Endodermal cell (in vitro differentiated cells): ENCODE measurements at regions not wholly inside any gene's neighbourhood (a gene's known extent, or its start where the extent isn't known, plus 50 kb on each side); places are given as distances from the start of the nearest gene placed in this dataset.
"Not testable (repeated sequence)": the region's sequence is repeated elsewhere in the genome, so short reads cannot be mapped to it uniquely, and the experiment has no call there.

Experiments used
- DNase-seq: peaks from one replicate; pipeline ENCODE4 v3.0.0-alpha.2; 2017
- H3K27ac ChIP-seq: 2 replicates; pipeline ENCODE4 v1.5.1; 2013; ENCODE audit warnings: mild to moderate bottlenecking, low read depth, low read length, moderate library complexity
- H3K27me3 ChIP-seq: 2 replicates; pipeline ENCODE4 v1.6.1; 2013; ENCODE audit warnings: mild to moderate bottlenecking, low read length, moderate library complexity; ENCODE audit not compliant: insufficient read depth, control insufficient read depth, poor library complexity, severe bottlenecking
- H3K36me3 ChIP-seq: 2 replicates; pipeline ENCODE4 v1.7.0; 2013; ENCODE audit warnings: mild to moderate bottlenecking, low read length, moderate library complexity; ENCODE audit not compliant: control insufficient read depth, insufficient read depth
- H3K4me1 ChIP-seq: one replicate; pipeline ENCODE4 v1.7.0; 2013; ENCODE audit warnings: low read length; ENCODE audit not compliant: control insufficient read depth, insufficient read depth
- H3K4me3 ChIP-seq: 2 replicates; pipeline ENCODE4 v1.5.1; 2013; ENCODE audit warnings: mild to moderate bottlenecking, low read length, moderate library complexity
- H3K9ac ChIP-seq: 2 replicates; pipeline ENCODE4 v1.6.1; 2013; ENCODE audit warnings: mild to moderate bottlenecking, low read length, moderate library complexity; ENCODE audit not compliant: poor library complexity, severe bottlenecking; ENCODE audit errors: extremely low read depth
- H3K9me3 ChIP-seq: 2 replicates; pipeline ENCODE4 v1.6.1; 2013; ENCODE audit warnings: mild to moderate bottlenecking, low read length, moderate library complexity; ENCODE audit not compliant: control insufficient read depth
- H3K27ac Mint-ChIP-seq: 2 replicates; pipeline ENCODE4 v1.8.0; 2020; ENCODE audit warnings: mixed read lengths
- H3K27me3 Mint-ChIP-seq: 2 replicates; pipeline ENCODE4 v1.8.0; 2021; ENCODE audit warnings: mild to moderate bottlenecking, mixed read lengths; ENCODE audit not compliant: insufficient read depth
- H3K36me3 Mint-ChIP-seq: 2 replicates; pipeline ENCODE4 v1.8.0; 2020; ENCODE audit warnings: low read depth, mixed read lengths
- H3K4me1 Mint-ChIP-seq: 2 replicates; pipeline ENCODE4 v1.8.0; 2020; ENCODE audit warnings: mixed read lengths
- H3K4me3 Mint-ChIP-seq: 2 replicates; pipeline ENCODE4 v1.8.0; 2020; ENCODE audit warnings: mild to moderate bottlenecking, moderate library complexity, mixed read lengths
- H3K9me3 Mint-ChIP-seq: 2 replicates; pipeline ENCODE4 v1.8.0; 2020; ENCODE audit warnings: mild to moderate bottlenecking, mixed read lengths
- CTCF ChIP-seq: fragments of 200-600 bp; sonication (generic); conservative IDR thresholded peaks from 2 replicates; pipeline ENCODE4 v1.5.0; 2021; ENCODE audit warnings: antibody characterized with exemption, mild to moderate bottlenecking
- WGBS, 2 experiments: methylation state at CpG; one replicate each; pipeline versions ENCODE4 v1.1.5 to v1.1.7; 2013; ENCODE audit warnings: missing lambda C conversion rate in 2 of 2, mixed read lengths in 1 of 2; ENCODE audit not compliant: insufficient coverage in 1 of 2, insufficient read length in 1 of 2; 5-methylcytosine and 5-hydroxymethylcytosine counted together

- Mint-ChIP-seq H3K27ac (no peak overlapping the region), H3K36me3 (no peaks in the 10 kb centered on the region)
These were observed 64.9 kb upstream of the HSPB3 start for GRCh38 chr5:54390539-54391031.

GRCh38 chr5:54390015-54390414 lies 65.5 kb upstream of the HSPB3 start:
- DNase-seq: no peak
- no peaks in the 10 kb centered on the region for H3K9me3 ChIP-seq
- H3K36me3 ChIP-seq: no peaks in the 10 kb centered on the region
- H3K4me1 Mint-ChIP-seq: peaks cover 2% of the 10 kb centered on the region
- no peak overlapping the region for H3K27ac Mint-ChIP-seq
- H3K4me3 ChIP-seq: no peak overlapping the region
- H3K27ac ChIP-seq: no peak overlapping the region
- no peak overlapping the region for H3K9ac ChIP-seq
- H3K27me3 Mint-ChIP-seq: no peaks in the 10 kb centered on the region
- H3K9me3 Mint-ChIP-seq: no peaks in the 10 kb centered on the region
- H3K4me1 ChIP-seq: no peaks in the 10 kb centered on the region
- no peak for TF ChIP-seq CTCF
- H3K36me3 Mint-ChIP-seq: no peaks in the 10 kb centered on the region
- H3K27me3 ChIP-seq: no peaks in the 10 kb centered on the region
- no peak overlapping the region for H3K4me3 Mint-ChIP-seq

More at GRCh38 chr5:54390539-54391031, 64.9 kb upstream of the HSPB3 start:
- no peak overlapping the region for H3K27ac ChIP-seq
- H3K36me3 ChIP-seq: no peaks in the 10 kb centered on the region
- H3K27me3 Mint-ChIP-seq: no peaks in the 10 kb centered on the region
- no peak for DNase-seq
- no peak overlapping the region for H3K9ac ChIP-seq
- H3K9me3 Mint-ChIP-seq: no peaks in the 10 kb centered on the region
- H3K27me3 ChIP-seq: no peaks in the 10 kb centered on the region
- no peak overlapping the region for H3K4me3 Mint-ChIP-seq
- H3K4me3 ChIP-seq: no peak overlapping the region
- no peaks in the 10 kb centered on the region for H3K9me3 ChIP-seq
- no peaks in the 10 kb centered on the region for H3K4me1 ChIP-seq
- 88 to 96% methylated on average over 5 of the region's 5 CpGs for WGBS, 2 experiments
- H3K4me1 Mint-ChIP-seq: peaks cover 2% of the 10 kb centered on the region
- TF ChIP-seq CTCF: no peak

GRCh38 chr5:54389399-54389798 lies 66.1 kb upstream of the HSPB3 start:
- H3K36me3 Mint-ChIP-seq, H3K9me3 ChIP-seq, H3K36me3 ChIP-seq, H3K9ac ChIP-seq, H3K4me3 ChIP-seq, H3K4me3 Mint-ChIP-seq, H3K4me1 Mint-ChIP-seq, H3K27me3 Mint-ChIP-seq, H3K27ac ChIP-seq, DNase-seq, H3K27ac Mint-ChIP-seq, H3K27me3 ChIP-seq, H3K4me1 ChIP-seq, H3K9me3 Mint-ChIP-seq: not testable (repeated sequence)
- WGBS, 2 experiments: 89% methylated on average over 1 of the region's 1 CpG; no CpG with 5 or more reads in 1 of the 2 experiments

- WGBS, 2 experiments: 82% methylated on average over 1 of the region's 1 CpG; no CpG with 5 or more reads in 1 of the 2 experiments
- Histone ChIP-seq H3K9ac (no peak overlapping the region), H3K36me3 (no peaks in the 10 kb centered on the region), H3K9me3 (no peaks in the 10 kb centered on the region), H3K4me3 (no peak overlapping the region), H3K27ac (no peak overlapping the region), H3K27me3 (no peaks in the 10 kb centered on the region), H3K4me1 (no peaks in the 10 kb centered on the region)
- H3K27ac Mint-ChIP-seq: no peak overlapping the region
- H3K4me1 Mint-ChIP-seq: peaks cover 2% of the 10 kb centered on the region
- H3K36me3 Mint-ChIP-seq: no peaks in the 10 kb centered on the region
- no peak overlapping the region for H3K4me3 Mint-ChIP-seq
- DNase-seq: no peak
- no peaks in the 10 kb centered on the region for H3K9me3 Mint-ChIP-seq
- no peak for TF ChIP-seq CTCF
- no peaks in the 10 kb centered on the region for H3K27me3 Mint-ChIP-seq
These were observed 66.7 kb upstream of the HSPB3 start for GRCh38 chr5:54388811-54389210.
